ACC112 (cell line): ENCODE measurements at regions not wholly inside any gene's neighbourhood (a gene's known extent, or its start where the extent isn't known, plus 50 kb on each side); places are given as distances from the start of the nearest gene placed in this dataset.
A peak's percentile ranks its signal among the peaks of the same experiment; 100 is the strongest.

ENCODE experiments used
- H2AFZ ChIP-seq: fragments of 200-600 bp; sonication (generic); one replicate; pipeline ENCODE4 v1.6.0; 2017; ENCODE audit warnings: antibody characterized with exemption, low read length; ENCODE audit not compliant: unreplicated experiment
- H3K27ac ChIP-seq: fragments of 200-600 bp; sonication (generic); 2 replicates; pipeline ENCODE4 v1.5.1; 2014; ENCODE audit warnings: low read depth, mild to moderate bottlenecking, antibody characterized with exemption, low read length, moderate library complexity
- H3K27me3 ChIP-seq: fragments of 200-600 bp; sonication (generic); 2 replicates; pipeline ENCODE4 v1.6.1; 2014; ENCODE audit warnings: mild to moderate bottlenecking, antibody characterized with exemption, low read length, moderate library complexity, mixed read lengths; ENCODE audit not compliant: insufficient read depth
- H3K36me3 ChIP-seq: fragments of 200-600 bp; sonication (generic); 2 replicates; pipeline ENCODE4 v1.6.1; 2016; ENCODE audit warnings: mild to moderate bottlenecking, antibody characterized with exemption, low read length, moderate library complexity, mixed read lengths; ENCODE audit not compliant: insufficient read depth
- H3K4me1 ChIP-seq: fragments of 200-600 bp; sonication (generic); one replicate; pipeline ENCODE4 v1.6.1; 2016; ENCODE audit warnings: low read length, mixed read lengths; ENCODE audit not compliant: insufficient read depth, unreplicated experiment, control insufficient read depth
- H3K4me3 ChIP-seq: fragments of 200-600 bp; sonication (generic); 2 replicates; pipeline ENCODE4 v1.5.1; 2014; ENCODE audit warnings: mild to moderate bottlenecking, low read depth, low read length
- H3K79me2 ChIP-seq: fragments of 200-600 bp; sonication (generic); one replicate; pipeline ENCODE4 v1.6.0; 2016; ENCODE audit warnings: low read length; ENCODE audit not compliant: control insufficient read depth, unreplicated experiment, insufficient read depth

DNA sequence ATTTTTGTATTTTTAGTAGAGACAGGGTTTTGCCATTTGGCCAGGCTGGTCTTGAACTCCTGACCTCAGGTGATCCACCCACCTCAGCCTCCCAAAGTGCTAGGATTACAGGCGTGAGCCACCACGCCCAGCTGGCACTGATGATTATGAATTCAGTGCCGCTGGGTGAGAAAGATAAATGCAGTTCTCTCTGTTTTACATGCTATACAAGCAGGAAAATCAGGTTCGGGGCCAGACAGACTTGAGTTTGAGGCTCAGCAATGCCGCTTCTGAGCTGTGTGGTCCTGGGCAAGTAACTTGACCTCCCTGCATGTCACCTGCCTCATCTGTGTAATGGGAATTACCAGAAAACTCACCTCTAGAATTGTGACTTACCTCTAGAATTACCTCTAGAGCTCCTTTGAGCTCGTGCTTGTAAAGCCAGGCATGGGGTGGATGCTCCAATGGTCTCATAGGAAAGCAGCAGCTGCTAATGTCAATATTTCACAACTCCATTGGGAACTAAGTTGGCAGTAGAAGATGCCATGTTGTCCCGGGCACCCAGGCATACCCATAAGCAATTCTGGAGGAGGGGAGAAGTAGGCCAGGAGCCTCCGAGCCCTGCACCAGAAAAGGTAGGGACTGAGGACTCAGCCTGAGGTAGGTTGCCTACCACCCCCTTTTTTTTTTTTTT, 119.8 kb upstream of the SLC25A33 start:
- Histone ChIP-seq H3K4me1 (no peaks in the 10 kb centered on the region), H3K36me3 (no peaks in the 10 kb centered on the region), H3K79me2 (no peaks in the 10 kb centered on the region), H3K27me3 (peaks cover 11% of the 10 kb centered on the region; the same call in 1 of the 2 replicates), H3K27ac (no peak overlapping the region), H3K4me3 (no peak overlapping the region), H2AFZ (no peak overlapping the region)

DNA sequence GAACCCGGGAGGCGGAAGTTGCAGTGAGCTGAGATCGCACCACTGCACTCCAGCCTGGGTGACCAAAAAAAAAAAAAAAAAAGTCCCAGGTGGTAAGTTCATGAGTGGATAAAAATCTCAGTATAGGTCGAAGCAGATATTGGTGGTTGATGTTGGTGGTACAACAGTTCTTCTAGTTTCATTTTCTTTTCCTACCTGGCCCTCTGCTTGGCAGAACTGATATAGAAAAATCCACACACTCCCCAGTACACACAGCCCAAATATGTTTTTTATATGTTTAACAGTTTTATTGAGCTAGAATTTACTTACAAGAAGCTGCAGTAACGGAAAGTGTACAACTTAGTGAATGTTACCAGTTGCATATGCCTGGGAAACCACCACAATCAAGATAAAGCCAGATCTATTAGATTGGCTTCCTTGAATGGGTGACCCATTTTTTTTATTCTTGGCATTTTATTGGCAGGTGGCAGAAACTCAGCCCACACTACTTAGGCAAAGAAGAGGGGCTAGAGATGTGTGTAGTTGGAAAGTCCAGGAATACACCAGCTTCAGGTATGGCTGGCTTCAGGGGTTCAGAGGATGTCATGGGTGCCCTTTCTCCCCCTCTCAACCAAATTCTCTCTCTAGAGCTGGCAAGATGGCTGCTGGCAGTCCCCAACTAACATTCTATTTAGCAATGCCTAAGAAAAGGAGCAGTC, 118.3 kb upstream of the SLC25A33 start:
- no peaks in the 10 kb centered on the region for H3K79me2 ChIP-seq
- no peak overlapping the region for H2AFZ ChIP-seq
- no peaks in the 10 kb centered on the region for H3K4me1 ChIP-seq
- H3K36me3 ChIP-seq, result no peaks in the 10 kb centered on the region
- H3K4me3 ChIP-seq, result no peak overlapping the region
- H3K27me3 ChIP-seq, result peaks cover 11% of the 10 kb centered on the region; the same call in 1 of the 2 replicates
- H3K27ac ChIP-seq, result no peak overlapping the region

DNA sequence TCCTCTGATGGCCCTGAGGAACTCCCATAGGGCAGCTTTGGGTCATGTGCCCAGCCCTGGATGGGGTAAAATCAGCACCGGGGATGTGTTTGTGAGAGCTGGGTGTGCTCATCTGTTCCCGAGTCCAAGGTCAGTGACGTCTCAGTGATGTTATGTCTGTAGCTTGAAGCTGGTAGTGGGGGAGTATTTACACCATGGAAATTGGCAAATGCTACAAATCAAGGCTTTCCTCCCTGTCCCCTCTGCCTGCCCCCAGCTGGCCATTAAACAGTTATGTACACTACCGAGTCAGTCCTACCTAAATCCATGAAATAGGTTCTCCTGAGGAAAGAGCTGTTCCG, 117.8 kb upstream of the SLC25A33 start:
- no peaks in the 10 kb centered on the region for H3K4me1 ChIP-seq

DNA sequence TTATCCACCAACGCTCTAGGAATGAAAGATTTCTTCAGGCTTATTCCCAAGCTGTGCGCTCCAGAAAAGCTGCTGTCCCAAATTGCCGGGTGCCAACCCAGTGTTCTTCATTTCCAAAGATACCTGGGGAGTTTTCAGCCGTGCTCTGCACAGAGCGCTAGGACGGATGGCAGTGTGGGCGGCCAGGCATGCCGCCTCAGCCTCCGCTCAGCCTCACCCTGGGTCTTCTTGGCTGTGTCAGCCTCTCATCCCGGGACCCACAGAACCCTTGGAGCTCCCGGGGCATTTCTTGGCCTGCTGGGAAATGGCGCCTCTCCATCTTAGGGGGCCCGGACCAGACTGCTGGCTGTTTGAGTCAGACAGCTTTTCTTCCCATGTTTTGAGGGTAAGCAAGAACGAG, 116.9 kb upstream of the SLC25A33 start:
- Histone ChIP-seq H3K27ac (no peak overlapping the region), H3K79me2 (no peaks in the 10 kb centered on the region), H2AFZ (no peak overlapping the region), H3K4me3 (no peak overlapping the region), H3K27me3 (peaks cover 11% of the 10 kb centered on the region; the same call in 1 of the 2 replicates), H3K36me3 (no peaks in the 10 kb centered on the region), H3K4me1 (no peaks in the 10 kb centered on the region)

More for the DNA sequence above, 117.8 kb upstream of the SLC25A33 start:
- H3K27me3 ChIP-seq, result peaks cover 11% of the 10 kb centered on the region; the same call in 1 of the 2 replicates
- no peak overlapping the region for H2AFZ ChIP-seq
- H3K79me2 ChIP-seq, result no peaks in the 10 kb centered on the region
- H3K4me3 ChIP-seq, result no peak overlapping the region
- H3K27ac ChIP-seq, result no peak overlapping the region
- no peaks in the 10 kb centered on the region for H3K36me3 ChIP-seq

DNA sequence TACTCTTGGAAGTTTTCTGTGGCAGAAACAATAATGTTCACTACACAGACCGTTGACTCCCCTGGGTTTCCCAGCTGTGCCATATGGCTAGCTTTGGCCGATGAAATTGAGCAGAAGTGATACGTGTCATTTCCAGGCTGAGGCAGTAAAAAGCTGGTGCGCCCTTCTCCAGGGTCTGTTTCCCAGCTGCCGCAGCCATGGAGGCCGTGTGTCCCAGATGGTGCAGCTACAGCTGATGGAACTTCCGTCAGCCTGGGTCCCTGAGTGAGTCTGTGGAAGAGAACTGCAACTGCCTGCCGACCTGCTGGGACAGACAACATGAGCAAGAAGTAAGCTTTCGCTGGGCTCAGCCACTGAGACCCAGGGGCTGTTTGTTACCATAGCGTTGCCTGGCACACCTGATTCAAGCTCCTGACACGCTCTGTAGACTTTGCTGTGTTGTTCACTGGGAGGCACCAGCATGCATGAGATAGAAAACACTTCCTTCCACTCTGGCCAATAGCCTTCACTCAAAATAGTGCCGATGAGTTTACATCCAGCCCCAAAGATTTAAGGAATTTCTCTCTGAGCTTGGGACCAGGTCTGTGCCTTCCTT, 116.3 kb upstream of the SLC25A33 start:
- Histone ChIP-seq H3K79me2 (no peaks in the 10 kb centered on the region), H3K27ac (no peak overlapping the region), H3K36me3 (no peaks in the 10 kb centered on the region), H2AFZ (no peak overlapping the region), H3K4me3 (no peak overlapping the region), H3K27me3 (peaks cover 11% of the 10 kb centered on the region; the same call in 1 of the 2 replicates), H3K4me1 (no peaks in the 10 kb centered on the region)

DNA sequence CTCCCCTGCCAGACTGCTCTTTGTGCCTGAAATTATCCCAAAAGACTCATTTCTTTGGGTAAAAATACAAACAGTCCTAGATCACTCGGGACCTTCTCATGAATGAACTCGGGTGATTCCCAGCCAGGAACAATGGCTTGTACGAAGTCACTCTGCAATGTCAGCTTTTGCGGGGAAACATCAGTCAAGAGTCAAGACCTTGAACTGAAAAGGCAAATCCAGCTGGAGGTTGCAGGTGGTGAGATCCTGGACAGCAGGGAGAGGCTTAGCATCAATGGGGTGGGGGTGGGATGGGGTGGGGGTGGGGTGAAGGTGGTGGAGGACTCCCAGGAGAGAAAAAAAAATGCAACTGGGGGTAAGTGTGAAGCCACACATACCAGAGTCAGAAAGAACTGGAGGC, 115.0 kb upstream of the SLC25A33 start:
- Histone ChIP-seq H3K36me3 (no peaks in the 10 kb centered on the region), H3K27me3 (peaks cover 11% of the 10 kb centered on the region; the same call in 1 of the 2 replicates), H3K79me2 (no peaks in the 10 kb centered on the region), H3K4me1 (peaks cover 3% of the 10 kb centered on the region), H3K27ac (no peak overlapping the region), H3K4me3 (no peak overlapping the region), H2AFZ (no peak overlapping the region)

DNA sequence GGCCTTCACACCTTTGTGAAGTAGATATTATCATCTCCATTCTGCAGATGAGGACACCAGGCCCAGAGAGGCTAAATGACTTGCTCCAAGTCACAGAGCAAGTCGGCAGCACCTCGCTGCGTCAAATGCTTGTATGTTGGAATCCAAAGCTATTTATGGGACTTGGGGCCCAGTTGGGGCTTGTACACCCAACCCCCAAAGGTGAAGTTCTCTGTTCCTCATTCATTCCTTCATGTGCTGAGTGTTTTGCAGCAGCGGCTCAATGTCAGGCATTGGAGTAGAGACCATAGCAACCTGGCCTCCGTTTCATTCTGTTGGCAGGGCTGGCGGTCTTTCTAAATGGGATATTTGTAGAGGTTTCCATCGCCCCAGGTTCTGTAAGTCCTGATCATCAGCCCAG, 113.4 kb upstream of the SLC25A33 start:
- no peak overlapping the region for H2AFZ ChIP-seq
- no peaks in the 10 kb centered on the region for H3K36me3 ChIP-seq
- peaks cover 11% of the 10 kb centered on the region; the same call in 1 of the 2 replicates for H3K27me3 ChIP-seq
- H3K4me3 ChIP-seq, result no peak overlapping the region
- peaks cover 9% of the 10 kb centered on the region for H3K4me1 ChIP-seq
- no peak overlapping the region for H3K27ac ChIP-seq
- H3K79me2 ChIP-seq, result no peaks in the 10 kb centered on the region

DNA sequence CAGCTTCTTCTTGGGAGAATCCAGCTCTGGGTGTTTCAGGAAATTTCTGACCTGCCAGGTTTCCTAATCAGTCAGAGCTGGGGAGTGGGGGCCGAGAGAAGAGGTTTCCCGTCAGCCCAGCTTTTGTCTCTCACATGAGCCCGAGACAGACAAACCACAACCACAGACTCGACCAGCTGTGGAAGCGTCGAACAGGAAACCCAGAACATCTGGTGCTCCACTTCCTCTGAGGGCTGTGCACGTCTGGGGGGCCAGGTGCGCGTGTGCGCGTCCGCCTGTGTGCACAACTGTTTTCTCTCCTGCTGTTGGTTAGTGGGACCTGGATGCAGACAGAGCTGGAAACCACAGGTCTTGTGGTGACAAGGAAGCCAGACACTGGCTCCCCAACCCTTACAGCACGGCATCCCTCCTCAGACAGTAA, 113.0 kb upstream of the SLC25A33 start:
- peaks cover 9% of the 10 kb centered on the region for H3K4me1 ChIP-seq
- no peak overlapping the region for H3K4me3 ChIP-seq
- H3K79me2 ChIP-seq, result no peaks in the 10 kb centered on the region
- no peaks in the 10 kb centered on the region for H3K36me3 ChIP-seq
- no peak overlapping the region for H2AFZ ChIP-seq
- peaks cover 11% of the 10 kb centered on the region; the same call in 1 of the 2 replicates for H3K27me3 ChIP-seq
- H3K27ac ChIP-seq, result no peak overlapping the region

DNA sequence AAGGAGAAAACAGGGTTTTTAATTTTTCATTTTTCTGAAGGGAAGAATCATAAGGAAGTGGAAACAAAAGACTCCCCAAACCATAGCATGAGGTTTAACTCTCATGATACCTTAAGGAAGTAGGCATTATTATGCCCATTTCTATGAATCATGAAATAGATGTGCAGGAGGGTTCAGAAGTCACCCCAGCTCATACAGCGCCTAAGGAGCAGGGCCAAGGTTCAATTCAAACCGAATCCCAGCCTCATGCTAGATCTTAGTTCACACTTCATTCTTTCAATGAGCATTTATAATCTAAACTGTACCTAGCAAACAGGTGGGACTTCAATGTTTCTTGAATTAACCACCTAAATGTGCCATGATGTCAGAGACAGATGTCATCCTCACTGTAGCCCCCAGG, 111.9 kb upstream of the SLC25A33 start:
- Histone ChIP-seq H3K4me1 (peaks cover 9% of the 10 kb centered on the region), H3K36me3 (no peaks in the 10 kb centered on the region), H3K27ac (no peak overlapping the region), H3K79me2 (no peaks in the 10 kb centered on the region), H2AFZ (no peak overlapping the region), H3K27me3 (peaks cover 10% of the 10 kb centered on the region; the same call in 1 of the 2 replicates), H3K4me3 (no peak overlapping the region)

DNA sequence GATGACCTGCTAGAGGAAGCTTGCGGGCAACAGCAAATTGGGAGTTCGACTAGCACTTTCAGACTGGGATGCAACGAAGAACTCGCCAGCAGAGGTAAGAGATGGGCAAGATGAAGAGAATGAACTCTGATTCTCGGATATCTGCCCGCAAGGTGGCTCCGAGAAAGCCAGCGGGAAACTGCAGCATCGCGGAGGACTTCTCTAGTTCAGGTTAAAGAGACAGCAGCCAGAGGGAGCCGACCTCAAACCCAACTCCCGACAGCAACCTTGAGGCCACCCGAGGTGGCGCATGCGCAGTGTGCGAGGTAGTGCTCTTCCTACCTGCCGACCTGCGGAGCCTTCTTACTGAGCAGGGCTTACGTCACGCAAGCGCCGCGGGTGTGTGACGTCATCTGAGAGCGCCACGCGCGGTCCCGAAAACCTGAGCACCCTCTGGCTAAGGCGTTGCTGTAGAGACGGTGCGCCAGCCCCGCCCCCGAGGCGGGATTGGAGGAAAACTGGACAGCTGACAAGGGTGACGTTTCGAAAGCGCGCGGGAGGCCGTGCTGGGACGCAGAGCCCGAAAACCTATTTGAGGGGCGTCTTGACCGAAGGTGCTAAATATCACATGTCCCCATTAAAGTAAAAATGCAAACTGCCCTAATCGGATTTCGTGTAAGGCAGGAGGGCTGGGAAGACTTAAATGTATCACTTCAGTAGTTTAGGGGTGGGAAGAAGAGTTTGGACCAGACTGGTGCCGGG, 110.5 kb upstream of the SLC25A33 start:
- peak overlapping the region; percentile 80 for H3K4me3 ChIP-seq
- H3K27ac ChIP-seq, result peak overlapping the region; percentile 10; the same call in 1 of the 2 replicates
- no peaks in the 10 kb centered on the region for H3K36me3 ChIP-seq
- H3K79me2 ChIP-seq, result no peaks in the 10 kb centered on the region
- no peaks in the 10 kb centered on the region for H3K27me3 ChIP-seq
- H3K4me1 ChIP-seq, result peaks cover 9% of the 10 kb centered on the region
- peak overlapping the region; percentile 97 for H2AFZ ChIP-seq
